ENCODE measurements at regions not wholly inside any gene's neighbourhood (a gene's known extent, or its start where the extent isn't known, plus 50 kb on each side); places are given as distances from the start of the nearest gene placed in this dataset.
A peak's percentile ranks its signal among the peaks of the same experiment; 100 is the strongest.
"Not testable (repeated sequence)": the region's sequence is repeated elsewhere in the genome, so short reads cannot be mapped to it uniquely, and the experiment has no call there.

DNA sequence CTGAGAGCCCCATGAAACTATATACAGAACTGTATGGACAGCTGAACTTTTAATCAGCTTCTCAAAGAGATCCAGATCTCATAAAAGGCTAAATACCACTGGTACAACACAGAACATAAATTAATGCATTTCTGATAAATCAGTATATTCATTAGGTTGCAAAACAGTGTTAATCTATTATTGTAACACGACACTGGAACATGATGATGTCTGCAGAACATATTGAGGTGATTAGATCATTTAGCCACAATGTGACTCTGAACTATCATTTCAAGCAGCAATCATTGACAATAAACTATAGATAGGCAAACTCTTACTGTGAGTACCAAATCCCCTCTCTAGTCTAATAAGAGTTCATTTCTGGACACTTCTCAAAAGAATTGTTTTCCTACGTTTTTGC lies 50.3 kb downstream of the GASK1B start:
- DNase-seq (ENCODE audit: low read depth), result peak; percentile 26

DNA sequence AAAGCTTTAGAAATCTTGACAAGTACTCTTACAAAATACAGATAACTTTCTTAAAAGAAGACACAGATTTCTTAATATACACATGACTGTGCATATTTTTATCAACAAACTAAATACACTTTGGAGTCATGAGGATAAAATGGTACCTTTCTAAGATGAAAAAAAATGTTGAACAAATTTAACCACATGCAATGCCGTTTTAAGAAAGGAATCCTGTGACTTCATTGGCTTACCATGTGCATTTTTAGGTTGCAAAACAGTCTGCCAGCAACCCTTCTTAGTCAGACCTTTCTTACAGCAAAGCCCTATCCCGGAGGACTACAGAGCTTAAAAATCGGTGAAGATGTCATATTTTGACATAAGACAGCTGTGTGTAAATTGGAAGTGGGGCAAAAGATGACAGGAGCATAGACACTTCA lies 51.7 kb downstream of the GASK1B start:
- peak; percentile 89 for DNase-seq (ENCODE audit: low read depth)

DNA sequence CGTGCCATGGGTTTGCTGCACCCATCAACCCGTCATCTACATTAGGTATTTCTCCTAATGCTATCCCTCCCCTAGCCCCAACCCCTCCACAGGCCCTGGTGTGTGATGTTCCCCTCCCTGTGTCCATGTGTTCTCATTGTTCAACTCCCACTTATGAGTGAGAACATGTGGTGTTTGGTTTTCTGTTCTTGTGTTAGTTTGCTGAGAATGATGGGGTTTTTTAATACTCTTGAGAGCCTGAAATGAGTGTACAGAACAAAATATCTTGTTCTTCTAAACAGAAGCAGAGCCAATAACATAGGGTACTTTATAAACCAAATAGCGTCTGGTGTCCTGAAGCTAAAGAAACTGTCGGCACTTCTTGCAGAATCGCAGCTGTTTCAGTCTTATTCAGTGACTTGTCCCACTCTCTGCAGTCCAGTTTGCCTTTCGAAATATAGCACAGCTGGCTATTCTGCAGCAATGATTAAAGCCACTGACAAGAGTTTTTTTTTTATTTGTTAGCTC lies 52.1 kb downstream of the GASK1B start:
- peak; percentile 83 for DNase-seq (ENCODE audit: low read depth)

DNA sequence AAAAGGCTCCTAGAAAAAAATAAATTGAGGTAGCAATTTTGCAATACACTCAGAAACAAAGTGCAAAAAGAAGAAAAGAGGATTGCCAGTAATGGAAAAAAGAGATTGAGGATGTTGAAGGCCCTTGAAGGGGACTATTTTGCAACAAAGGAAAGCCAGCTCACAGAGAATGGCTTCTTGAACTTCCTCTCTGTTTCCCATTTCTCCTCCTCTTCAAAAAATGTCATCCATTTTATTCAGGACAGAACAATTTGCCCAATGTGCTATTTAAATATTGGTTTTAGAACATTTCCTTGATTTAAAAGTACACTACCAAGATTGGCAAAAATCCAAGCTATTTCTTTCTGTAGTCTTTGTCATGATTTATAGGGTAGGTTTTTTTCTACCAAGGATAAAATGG lies 60.2 kb downstream of the GASK1B start:
- no peak for DNase-seq (ENCODE audit: low read depth)

DNA sequence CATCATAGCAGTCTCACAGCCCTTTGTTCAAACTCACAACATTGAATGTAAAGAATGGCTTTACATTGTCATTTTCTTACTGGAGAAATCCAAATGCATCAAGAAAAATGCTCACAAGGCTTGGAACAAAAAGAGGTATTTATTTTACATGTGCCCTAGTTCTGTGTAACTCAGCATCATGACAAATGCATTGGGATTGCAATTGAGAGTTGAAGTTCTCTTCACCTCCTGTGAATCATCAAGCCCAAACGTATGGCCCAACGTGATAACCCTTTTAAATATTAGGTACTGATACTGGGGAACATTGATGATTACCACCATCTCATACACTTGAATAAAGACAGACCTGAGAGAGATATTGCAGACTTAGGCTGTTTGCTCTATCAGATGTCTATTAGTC lies 61.6 kb downstream of the GASK1B start:
- no peak for DNase-seq (ENCODE audit: low read depth)

DNA sequence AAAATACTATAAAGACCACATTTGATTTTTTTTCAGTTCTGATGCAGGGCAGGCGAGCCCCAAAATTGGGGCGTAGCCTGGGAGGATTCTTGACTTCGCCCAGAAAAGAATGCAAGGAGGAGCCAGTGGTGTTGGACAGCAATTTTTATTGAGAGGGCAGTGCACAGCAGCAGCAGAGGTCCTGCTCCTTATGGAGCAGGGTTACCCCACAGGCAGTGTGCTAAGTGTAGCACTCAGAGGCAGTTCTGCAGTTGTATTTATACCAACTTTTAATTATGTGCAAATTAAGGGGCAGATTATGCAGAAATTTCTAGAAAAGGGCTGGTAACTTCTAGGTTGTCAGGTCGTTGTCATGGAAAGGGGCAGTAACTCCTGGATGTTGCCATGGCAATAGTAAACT lies 69.9 kb downstream of the GASK1B start:
- DNase-seq (ENCODE audit: low read depth), result no peak

DNA sequence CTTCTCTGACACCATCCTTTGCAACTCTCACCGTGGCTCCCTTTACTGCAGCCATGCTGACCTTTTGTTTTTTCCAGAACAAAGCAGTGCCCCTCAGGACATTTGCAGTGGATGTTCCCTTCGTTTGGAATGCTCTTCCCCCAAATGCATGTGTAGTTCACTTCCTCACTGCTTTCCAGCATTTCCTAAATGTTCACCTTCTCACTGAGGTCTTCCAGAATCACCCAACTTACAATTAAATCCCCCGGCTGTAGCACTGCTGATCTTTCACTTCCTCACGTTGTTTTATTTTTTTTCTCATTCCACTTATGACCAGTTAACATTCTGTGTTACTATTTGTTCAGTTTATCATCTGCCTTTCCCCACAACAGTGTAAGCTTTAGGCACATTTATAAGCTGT lies 73.1 kb downstream of the GASK1B start:
- no peak for DNase-seq (ENCODE audit: low read depth)

DNA sequence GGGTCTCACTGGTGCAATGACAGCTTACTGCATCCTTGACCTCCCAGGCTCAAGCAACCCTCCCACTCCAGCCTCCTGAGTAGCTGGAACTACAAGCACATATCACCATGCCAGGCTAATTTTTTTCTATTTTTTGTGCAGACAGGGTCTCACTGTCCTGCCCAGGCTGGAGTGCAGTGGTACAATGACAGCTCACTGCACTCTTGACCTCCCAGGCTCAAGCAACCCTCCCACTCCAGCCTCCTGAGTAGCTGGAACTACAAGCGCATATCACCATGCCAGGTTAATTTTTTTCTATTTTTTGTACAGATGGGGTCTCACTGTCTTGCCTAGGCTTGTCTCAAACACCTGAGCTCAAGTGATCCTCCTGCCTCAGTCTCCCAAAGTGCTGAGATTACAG lies 74.0 kb downstream of the GASK1B start:
- no peak for DNase-seq (ENCODE audit: low read depth)

DNA sequence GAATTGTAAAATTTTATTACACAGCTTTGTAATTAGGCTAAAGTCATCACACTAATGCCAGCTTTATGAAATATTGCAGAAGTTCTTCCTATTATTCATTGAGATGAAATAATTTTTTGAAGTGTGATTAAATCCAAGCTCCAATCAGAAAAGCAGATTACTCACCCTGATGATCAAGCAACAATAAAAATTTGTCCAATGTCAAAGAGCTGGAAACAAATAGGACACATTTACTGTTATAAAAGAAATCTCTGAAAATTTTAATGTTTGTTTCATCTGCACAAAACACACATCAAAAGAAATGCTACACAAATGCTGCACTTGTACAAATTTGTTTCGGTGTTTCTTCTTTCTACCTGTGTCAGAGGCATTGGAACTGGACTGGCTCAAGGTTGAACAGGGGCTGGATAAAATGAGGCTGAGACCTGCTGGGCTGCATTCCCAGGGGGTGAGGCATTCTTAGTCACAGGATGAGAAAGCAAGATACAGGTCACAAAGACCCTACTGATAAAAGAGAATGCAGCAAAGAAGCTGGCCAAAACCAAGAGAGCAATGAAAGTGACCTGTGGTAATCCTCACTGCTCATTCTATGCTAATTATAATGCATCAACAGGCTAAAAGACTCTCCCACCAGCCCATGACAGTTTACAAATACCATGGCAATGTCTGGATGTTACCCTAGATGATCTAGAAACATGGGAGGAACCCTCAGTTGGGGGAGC lies 78.3 kb downstream of the GASK1B start:
- DNase-seq (ENCODE audit: low read depth), result no peak

DNA sequence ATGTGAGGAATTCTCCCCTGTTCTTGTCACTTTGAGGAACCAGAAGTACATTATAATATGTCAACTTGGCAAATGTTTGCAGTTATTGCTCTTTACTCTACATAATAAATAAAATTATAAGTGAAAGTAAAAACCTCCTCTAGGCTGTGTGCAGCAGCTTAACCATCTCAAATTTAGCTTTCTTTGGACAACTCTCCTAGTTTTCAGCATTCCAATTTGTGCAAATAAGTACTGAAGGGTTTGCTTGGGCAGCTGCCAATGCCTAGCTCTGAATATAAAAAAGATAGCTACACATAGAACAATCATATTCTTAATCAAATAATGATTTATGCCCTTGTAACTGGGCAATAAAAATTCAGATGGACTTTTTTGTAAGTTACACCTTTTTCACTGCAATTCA lies 82.5 kb downstream of the GASK1B start:
- DNase-seq (ENCODE audit: low read depth), result peak; percentile 49

DNA sequence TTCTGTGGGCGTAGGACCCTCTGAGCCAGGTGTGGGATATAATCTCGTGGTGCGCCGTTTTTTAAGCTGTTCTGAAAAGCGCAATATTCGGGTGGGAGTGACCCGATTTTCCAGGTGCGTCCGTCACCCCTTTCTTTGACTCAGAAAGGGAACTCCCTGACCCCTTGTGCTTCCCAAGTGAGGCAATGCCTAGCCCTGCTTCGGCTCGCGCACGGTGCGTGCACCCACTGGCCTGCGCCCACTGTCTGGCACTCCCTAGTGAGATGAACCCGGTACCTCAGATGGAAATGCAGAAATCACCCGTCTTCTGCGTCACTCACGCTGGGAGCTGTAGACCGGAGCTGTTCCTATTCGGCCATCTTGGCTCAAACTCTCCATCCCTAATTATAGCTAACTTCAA lies 82.9 kb downstream of the GASK1B start:
- DNase-seq (ENCODE audit: low read depth), result not testable (repeated sequence)

DNA sequence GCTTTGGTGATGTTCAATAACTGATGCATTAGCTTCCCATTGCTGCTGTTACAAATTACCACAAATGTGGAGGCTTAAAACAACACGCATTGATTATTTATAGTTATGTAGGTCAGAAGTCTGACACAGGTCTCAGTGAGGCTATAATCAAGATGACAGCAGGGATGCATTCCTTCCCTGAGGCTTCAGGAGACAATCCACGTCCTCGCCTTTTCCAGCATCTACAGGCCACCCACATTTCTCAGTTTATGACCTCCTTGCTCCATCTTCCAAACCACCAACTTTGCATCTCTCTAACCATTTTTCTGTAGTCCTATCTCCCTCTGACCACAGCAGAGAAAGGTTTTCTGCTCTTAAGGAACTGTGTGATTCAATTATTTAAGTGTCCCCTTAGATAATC lies 92.5 kb downstream of the GASK1B start:
- no peak for DNase-seq (ENCODE audit: low read depth)

DNA sequence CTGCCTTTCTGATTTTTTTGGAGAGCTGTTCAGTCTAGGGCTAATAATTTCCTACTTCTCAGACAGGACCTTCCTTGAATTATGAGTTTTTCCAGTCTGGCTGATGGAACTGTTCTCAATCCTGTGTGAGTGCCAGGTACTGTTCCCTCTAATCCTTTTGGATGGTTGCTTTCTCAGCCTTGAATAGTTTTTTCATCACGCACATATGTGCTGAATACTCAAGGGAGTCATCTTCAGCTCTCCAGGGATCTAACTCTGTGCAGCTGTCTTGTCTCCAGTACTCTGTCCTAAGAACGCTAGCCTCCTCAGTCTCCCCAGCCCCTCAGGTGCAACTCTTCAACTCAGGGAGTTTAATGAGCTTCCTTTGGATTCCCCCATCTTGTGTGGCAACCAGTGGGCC lies 93.2 kb downstream of the GASK1B start:
- DNase-seq (ENCODE audit: low read depth), result peak; percentile 50

DNA sequence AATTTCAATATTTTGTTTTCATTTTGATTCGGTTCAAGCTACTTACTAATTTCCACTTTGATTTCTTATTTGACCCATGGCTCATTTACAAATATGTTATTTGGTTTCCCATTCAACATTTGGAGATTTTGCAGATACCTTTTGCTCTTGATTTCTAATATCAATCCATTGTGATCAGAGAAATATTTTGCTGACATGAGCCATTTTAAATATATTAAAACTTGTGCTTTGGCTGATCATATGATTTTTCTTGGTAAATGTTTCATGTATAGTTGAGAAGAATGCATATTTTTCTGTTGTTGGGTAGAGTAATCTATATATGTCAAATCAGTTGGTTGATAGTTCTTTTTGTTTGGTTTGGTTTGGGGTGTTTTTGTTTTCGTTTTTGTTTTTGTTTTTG lies 95.0 kb downstream of the GASK1B start:
- DNase-seq (ENCODE audit: low read depth), result no peak

DNA sequence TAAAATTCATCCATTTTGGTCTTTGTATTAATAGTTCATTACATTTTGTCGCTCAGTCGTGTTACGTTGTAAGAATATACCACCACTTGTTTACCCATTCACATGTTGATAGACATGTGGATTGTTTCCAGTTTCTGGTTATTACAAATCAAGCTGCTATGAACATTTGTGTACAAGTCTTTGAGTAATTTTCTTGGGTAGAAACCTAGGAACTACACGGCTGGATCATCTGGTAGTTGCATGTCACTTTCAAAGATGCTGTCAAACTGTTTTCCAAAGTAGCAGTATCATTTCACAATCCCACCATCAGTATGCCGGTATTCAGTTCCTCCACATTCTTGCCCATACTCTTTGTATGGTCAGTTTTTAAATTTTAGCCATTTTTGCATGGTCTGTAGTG lies 98.0 kb downstream of the GASK1B start:
- no peak for DNase-seq (ENCODE audit: low read depth)

DNA sequence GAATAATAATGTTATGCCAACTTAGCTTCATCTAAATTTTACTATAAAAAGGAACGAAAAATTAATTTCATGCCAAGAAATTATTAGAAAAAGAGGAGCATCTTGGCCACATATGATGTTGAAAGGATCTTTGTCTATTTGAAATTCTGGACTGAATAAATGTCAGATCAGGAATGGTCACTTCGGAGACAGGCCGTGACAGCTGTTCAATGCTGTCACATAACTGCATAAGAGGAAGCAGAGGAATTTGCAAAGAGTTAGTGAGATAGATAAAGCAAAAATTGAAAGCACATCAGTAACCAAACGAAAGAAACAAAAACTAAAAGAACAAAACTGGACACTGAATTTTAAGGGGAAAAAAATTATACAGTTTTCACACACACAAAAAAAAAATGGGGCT lies 100.9 kb downstream of the GASK1B start:
- DNase-seq (ENCODE audit: low read depth), result peak; percentile 62

DNA sequence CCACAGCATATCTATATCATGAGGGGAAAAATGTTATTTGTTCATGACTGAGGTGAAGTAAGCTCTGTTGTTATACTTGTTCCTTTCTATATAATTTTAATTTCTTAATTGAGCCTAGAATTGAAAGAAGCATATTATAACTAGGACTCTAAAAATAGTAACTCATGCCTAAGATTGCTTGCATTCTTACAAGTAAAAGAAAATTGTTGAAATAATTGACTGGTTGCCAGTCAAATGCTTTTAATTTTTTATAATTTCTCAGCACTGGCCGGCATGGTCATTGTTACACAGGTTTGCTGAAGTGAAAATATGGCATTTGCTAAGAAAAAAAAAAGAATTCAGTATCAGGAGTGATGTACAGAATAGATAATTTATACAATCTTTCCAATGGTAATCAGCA lies 104.8 kb downstream of the GASK1B start:
- DNase-seq (ENCODE audit: low read depth), result peak; percentile 43

DNA sequence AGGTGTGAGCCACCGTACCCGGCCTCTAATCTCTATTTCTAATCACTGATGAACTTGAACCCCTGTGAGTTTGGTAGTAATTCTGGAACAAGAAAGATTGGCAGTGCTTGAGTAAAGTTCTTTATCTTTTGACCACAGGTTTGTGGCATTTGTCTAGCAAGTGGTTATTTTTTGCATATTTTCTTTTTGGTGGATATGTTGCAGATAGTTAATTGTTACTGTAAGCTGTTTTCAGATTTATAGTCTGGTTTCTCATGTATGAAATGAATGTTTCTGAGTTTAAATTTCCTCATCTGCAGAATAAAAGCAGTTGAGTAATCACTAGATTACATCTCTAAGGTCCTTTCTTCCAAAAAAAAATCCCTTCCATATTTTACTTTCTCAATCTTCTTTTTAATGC lies 105.2 kb downstream of the GASK1B start:
- no peak for DNase-seq (ENCODE audit: low read depth)

DNA sequence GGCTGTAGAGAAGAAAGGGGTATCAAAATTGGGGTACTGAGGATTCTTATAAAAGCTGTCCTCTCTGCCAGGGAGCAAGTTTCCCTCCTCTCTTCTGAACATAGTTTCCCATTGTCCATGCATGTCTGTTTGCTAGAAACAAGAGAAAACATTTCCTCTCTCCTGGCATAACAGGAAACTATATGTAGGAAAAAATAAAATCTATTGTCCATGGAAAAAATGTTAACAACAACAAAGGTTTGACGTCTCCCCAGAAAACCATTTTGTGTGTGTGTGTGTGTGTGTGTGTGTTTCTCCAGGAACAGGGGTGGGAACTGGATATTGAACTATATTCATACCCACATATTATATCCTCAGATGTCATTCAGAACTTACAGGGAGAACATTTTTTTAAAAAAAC lies 107.2 kb downstream of the GASK1B start:
- no peak for DNase-seq (ENCODE audit: low read depth)

DNA sequence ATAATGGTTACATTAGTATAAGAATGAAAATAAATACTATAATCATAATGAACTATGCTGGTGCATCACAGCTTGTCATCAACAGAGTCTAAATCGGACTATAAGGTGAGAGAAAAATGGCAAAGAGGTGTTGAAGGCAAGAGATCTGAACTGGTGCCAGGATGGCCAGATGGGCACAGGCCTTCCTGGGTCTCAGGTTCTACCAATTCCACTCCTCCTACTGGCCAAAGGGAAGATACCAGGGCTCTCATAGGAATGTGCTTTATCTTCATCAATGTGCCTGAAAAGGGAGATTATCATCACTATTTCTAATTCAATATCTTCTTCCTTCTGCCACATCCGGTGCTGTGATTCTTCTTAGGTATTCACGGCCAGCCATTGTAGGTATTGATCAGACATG lies 107.6 kb downstream of the GASK1B start:
- DNase-seq (ENCODE audit: low read depth), result no peak

DNA sequence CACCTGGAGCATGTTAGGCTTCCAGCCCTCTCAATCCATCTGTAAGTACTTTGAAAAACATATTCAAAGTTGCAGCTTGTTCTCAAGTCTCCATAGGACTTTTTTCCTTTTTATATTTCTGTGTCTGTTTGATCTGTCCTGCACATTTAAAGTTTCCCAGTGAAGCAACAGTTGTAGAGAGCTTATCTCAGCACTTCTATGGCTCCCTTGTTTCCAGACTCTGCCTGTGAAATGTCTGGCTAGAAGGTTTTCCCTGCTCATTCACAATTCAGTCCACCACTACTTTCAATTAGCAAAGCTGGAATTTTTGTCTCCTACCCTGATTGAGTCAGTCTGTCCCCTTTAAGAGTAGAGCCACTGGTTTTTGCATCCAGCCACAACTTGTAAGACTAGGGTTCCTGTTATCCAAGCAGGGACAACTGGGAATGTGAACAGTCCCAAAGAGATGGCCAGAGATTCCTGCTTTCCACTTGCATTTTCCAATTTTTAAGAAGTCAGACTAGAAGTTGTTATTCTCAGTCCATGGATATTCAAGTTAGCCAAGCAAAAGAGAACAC lies 116.1 kb downstream of the GASK1B start:
- peak; percentile 23 for DNase-seq (ENCODE audit: low read depth)

DNA sequence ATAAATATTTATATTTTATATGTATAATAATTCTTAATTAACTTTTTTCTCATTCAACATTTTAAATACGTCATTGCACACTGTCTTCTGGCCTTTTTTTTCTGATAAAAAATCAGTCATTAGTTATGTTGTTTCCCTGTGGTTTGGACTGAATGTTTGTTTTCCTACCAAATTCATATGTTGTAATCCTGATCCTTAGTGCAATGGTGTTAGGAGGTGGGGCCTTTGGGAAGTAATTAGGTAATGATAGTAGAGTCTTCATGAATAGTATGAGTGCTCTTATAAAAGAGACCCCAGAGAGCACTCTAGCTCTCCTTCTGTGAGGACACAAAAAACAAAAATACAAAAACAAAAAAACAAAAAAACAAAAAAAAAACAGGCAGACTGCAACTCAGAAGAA lies 117.2 kb downstream of the GASK1B start:
- no peak for DNase-seq (ENCODE audit: low read depth)

DNA sequence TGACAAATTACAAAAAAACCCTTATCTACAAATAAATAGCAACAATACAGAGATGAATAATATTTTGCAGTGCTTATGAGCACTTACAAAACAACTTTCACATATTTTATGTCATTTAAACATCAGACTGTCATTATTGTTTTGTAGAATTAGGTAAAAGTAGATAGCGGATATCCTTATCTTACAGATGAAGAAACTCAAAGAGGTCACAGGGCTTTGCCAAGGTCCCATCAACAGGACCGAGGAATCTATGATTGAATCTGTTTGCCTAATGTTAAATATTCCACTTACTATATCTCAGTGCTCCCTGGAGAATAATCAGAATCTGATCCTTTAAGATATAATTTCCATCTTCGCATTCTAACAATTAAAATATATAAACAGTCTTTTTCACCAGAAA lies 119.0 kb downstream of the GASK1B start:
- no peak for DNase-seq (ENCODE audit: low read depth)
